NB4 (cell line): ENCODE measurements at regions not wholly inside any gene's neighbourhood (a gene's known extent, or its start where the extent isn't known, plus 50 kb on each side); places are given as distances from the start of the nearest gene placed in this dataset.
"Not testable (repeated sequence)": the region's sequence is repeated elsewhere in the genome, so short reads cannot be mapped to it uniquely, and the experiment has no call there.

ENCODE experiments used
- DNase-seq: peaks from one replicate; pipeline ENCODE4 v3.0.0; 2010; ENCODE audit warnings: low read depth
- H3K4me3 ChIP-seq: one replicate; pipeline ENCODE4 v1.5.1; 2011; ENCODE audit warnings: mild to moderate bottlenecking, low read depth, low read length, moderate library complexity
- MYC ChIP-seq: IDR thresholded peaks from 2 replicates; pipeline ENCODE4 v1.6.1; 2011; ENCODE audit warnings: low read depth, low read length
- POLR2A ChIP-seq: IDR thresholded peaks from 2 replicates; pipeline ENCODE4 v1.6.1; 2011; ENCODE audit warnings: mild to moderate bottlenecking; ENCODE audit not compliant: insufficient read length; ENCODE audit errors: extremely low read depth
- TF ChIP-seq, protein P1 (sequence below): IDR thresholded peaks from 2 replicates; pipeline ENCODE4 v1.6.1; 2011; ENCODE audit warnings: low read depth, low read length
- TF ChIP-seq, protein P2 (sequence below): IDR thresholded peaks from one replicate; pipeline ENCODE4 v1.5.1; 2012; ENCODE audit warnings: low read depth, low read length

DNA sequence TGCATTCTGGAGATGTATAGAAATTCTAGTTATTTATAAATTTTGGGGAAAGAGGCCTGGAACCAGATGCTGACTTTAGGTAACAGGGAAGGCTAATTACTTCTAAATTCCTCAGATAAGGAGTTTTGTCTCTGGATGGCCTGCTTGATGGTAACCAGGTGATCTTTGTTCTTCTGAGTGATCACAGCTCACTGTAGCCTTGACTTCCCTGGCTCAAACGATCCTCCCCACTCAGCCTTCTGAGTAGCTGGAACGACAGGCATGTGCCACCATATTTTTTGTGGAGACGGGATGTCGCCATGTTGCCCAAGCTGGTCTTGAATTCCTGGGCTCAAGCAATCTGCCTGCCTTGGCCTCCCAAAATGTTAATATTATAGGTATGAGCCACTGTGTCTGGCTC lies 54.4 kb upstream of the MSH6 start:
- no peak for DNase-seq
- TF ChIP-seq POLR2A = no peak
- TF ChIP-seq, protein P1, sequence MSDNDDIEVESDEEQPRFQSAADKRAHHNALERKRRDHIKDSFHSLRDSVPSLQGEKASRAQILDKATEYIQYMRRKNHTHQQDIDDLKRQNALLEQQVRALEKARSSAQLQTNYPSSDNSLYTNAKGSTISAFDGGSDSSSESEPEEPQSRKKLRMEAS = no peak
- no peak for TF ChIP-seq MYC
- TF ChIP-seq, protein P2, sequence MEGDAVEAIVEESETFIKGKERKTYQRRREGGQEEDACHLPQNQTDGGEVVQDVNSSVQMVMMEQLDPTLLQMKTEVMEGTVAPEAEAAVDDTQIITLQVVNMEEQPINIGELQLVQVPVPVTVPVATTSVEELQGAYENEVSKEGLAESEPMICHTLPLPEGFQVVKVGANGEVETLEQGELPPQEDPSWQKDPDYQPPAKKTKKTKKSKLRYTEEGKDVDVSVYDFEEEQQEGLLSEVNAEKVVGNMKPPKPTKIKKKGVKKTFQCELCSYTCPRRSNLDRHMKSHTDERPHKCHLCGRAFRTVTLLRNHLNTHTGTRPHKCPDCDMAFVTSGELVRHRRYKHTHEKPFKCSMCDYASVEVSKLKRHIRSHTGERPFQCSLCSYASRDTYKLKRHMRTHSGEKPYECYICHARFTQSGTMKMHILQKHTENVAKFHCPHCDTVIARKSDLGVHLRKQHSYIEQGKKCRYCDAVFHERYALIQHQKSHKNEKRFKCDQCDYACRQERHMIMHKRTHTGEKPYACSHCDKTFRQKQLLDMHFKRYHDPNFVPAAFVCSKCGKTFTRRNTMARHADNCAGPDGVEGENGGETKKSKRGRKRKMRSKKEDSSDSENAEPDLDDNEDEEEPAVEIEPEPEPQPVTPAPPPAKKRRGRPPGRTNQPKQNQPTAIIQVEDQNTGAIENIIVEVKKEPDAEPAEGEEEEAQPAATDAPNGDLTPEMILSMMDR = no peak
- H3K4me3 ChIP-seq = no peak overlapping the region

DNA sequence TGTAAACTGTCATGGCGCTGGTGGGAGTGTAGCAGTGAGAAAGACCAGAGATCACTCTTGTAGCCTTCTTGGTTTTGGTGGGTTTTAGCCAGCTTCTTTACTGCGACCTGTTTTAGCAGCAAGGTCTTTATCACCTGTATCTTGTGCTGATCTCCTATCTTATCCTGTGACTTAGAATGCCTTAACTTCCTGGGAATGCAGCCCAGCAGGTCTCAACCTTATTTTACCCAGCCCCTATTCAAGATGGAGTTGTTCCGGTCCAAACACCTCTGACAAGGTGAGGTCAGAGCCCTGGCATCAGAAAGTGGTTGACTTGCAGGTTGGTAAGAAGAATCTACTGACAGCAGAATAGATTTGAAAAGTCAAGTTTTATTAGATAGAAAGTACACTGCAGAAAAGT lies 55.0 kb upstream of the MSH6 start:
- no peak overlapping the region for H3K4me3 ChIP-seq
- TF ChIP-seq MYC = no peak
- no peak for TF ChIP-seq POLR2A
- TF ChIP-seq, protein P2 = no peak
- TF ChIP-seq, protein P1 = no peak
- DNase-seq = no peak

DNA sequence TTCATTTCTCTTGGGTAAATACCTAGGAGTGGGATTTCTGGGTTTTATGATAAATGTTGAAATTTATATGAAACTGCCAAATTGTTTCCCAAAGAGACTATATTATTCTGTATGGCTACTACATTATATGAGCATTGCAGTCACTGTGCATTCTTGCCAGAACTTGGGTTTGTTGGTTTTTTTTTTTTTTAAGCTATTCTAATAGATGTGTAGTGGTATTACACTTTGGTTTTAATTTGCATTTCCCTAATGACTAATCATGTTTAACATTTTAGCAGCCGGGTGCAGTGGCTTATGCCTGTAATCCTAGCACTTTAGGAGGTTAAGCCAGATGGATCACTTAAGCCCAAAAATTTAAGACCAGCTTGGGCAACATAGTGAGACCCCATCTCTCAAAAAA lies 56.0 kb upstream of the MSH6 start:
- H3K4me3 ChIP-seq, DNase-seq: not testable (repeated sequence)

DNA sequence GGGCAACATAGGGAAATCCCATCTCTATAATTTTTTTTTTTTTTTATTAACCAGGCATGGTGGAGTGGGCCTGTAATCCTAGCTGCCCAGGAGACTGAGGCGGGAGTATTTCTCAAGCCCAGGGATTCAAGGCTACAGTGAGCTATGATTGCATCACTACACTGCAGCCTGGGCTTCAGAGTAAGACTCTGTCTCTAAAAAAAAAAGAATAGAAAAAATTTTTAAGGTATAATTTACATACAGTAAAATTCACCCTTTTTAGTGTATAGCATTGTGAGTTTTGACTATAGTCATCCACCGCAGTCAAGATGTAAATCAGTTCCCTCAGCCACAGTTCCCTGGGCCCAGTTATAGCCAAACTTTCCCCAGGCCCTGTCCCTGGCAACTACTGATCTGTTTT lies 57.1 kb upstream of the MSH6 start:
- DNase-seq = no peak
- no peak for TF ChIP-seq POLR2A
- TF ChIP-seq, protein P2 = no peak
- TF ChIP-seq, protein P1 = no peak
- TF ChIP-seq MYC = no peak
- no peak overlapping the region for H3K4me3 ChIP-seq

DNA sequence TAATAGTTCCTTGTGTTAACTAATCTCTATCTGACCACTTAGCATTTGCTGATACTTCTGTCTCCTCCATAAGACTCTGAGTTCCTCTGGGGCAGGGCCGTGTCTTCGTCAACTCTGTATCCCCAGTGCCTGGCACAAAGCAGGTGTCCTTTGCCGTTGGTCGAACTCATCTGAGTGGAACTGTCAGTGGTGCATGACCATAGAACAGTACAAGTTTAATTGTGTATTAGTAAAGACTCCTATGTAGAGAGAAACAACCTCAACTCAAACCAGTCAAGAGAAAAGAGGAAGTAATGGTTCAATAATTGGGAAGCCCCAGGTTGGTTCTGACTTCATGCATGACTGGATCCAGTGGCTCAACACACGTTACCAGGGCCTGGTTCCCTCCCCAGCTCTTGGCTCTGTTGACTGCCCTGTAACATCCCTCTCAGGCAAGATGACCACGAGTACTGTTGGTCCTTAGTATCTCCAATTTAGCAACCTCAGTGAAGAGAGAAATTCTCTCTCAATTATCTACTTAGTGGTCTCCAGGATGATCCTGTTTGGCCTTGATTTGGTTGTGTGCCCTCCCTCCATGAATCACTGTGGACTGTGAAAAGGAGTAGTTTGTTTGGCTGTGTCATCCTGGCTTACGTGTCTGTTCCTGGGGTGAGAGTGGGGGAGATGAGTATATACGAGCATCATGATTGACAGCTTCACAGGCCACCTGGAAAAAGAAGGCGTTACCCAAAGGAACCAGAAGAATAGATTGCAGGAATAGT lies 58.5 kb upstream of the MSH6 start:
- H3K4me3 ChIP-seq = no peak overlapping the region
- DNase-seq = peak; percentile 34
- TF ChIP-seq, protein P2 = no peak
- TF ChIP-seq POLR2A (no peak), MYC (no peak)
- TF ChIP-seq, protein P1 = no peak

DNA sequence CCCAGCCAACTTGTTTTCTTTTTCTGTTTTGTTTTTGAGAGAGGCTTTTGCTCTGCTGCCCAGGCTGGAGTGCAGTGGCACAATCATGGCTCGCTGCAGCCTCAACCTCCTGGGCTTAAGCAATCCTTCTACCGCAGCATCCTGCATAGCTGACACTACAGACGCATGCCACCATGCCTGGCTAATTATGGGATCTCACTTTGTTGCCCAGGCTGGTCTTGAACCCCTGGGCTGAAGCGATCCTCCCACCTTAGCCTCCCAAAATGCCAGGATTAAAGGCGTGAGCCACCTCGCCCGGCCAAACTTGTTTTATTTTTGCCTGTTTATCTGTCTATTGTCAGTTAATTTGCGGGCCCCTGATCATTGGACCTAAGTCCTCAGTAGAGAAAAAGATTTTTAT lies 61.6 kb upstream of the MSH6 start:
- TF ChIP-seq, protein P2 = no peak
- TF ChIP-seq MYC (no peak), POLR2A (no peak)
- TF ChIP-seq, protein P1 = no peak
- no peak overlapping the region for H3K4me3 ChIP-seq
- no peak for DNase-seq
